HG03354 (cell line): ENCODE measurements at regions not wholly inside any gene's neighbourhood (a gene's known extent, or its start where the extent isn't known, plus 50 kb on each side); places are given as distances from the start of the nearest gene placed in this dataset.

Experiments
- ATAC-seq: cut with Tn5 transposase; IDR thresholded peaks from one replicate; pipeline ENCODE4 v1.9.1; 2021; ENCODE audit warnings: mild to moderate bottlenecking; ENCODE audit not compliant: unreplicated experiment, poor library complexity, severe bottlenecking

GRCh38 chr3:147958754-147959153 lies 549.6 kb downstream of the ZIC1 start:
- no peak for ATAC-seq

DNA sequence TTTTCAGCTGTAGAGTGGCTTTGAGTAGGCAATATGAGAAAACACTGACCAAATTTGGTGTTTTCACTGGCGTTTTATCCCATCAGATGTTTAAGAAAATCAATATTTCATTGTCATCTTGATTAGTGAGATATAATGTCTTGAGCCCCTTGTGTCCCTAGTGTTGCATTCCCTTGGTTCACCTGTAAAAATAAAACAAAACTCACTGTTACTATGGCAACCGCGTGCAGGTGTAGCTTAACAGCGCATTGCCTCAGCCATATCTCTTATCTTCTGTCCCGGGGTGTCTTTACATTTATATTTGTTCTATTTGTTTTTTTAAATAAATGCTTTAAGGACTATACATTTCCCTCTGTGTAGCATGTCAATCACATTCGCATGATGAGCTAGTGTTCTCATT lies 551.6 kb downstream of the ZIC1 start:
- no peak for ATAC-seq

GRCh38 chr3:147962408-147963164 lies 553.4 kb downstream of the ZIC1 start:
- ATAC-seq, result no peak

DNA sequence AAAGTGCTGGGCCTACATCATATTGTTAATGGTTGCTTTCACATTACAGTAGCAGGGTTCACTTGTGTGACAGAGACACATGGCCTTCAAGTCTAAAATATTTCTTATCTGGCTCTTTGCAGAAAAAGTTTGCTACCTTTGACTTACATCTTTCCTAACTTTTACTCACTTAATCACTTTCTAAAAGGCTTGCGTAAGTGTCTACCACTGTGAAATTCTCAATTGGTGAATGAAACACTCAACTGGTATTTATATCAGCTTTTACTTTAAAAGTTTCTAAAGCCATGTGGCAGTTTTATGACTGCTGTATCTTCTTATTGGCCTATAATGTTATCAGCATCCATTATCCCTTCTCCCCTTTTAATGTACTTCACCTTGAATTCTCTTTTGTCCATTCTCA lies 554.5 kb downstream of the ZIC1 start:
- no peak for ATAC-seq

GRCh38 chr3:147975165-147975564 lies 566.0 kb downstream of the ZIC1 start:
- ATAC-seq, result no peak

- ATAC-seq, result no peak
Measured at GRCh38 chr3:147977001-147977400, 567.8 kb downstream of the ZIC1 start.

GRCh38 chr3:147987549-147987948 lies 578.4 kb downstream of the ZIC1 start:
- no peak for ATAC-seq

GRCh38 chr3:147989344-147989743 lies 580.2 kb downstream of the ZIC1 start:
- ATAC-seq, result no peak

GRCh38 chr3:148002705-148003205 lies 593.6 kb downstream of the ZIC1 start:
- no peak for ATAC-seq

GRCh38 chr3:148004331-148004730 lies 595.2 kb downstream of the ZIC1 start:
- no peak for ATAC-seq

DNA sequence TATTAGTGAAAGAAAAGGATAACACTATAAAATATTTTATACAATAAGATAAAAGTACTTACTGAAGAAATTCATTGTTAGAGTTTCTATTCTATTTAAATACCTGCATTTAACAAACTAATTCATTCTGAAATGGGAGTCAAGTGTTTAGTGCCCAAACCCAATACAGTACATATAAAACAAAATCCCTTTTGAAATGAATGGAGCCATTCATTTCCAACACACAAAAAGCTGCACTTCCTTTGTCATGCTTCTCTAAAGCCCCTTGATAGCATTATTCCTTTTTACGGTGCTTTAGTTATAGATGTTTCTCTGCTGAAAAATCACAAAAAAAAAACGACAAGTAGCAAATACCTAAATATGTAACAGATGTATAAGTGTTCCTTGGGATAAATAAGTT lies 596.3 kb downstream of the ZIC1 start:
- ATAC-seq, result no peak

DNA sequence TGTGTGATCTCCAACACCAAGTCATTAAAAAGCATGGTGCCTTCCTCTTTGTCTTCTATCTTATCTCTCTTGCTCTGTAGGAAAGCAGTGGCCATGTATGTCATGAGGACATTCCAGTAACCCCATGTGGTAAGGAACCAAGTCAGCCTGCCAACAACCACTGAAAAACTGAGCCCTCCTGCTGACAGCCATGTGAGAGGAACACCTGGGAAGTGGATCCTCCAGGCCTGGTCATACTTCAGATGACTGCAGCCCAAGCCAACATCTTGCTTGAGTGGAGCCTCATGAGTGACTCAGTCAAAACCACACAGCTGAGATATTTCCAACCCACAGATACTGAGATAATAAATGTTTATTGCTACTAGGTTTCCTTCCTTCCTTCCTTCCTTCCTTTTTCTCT lies 597.3 kb downstream of the ZIC1 start:
- no peak for ATAC-seq

- ATAC-seq, result no peak
Measured at GRCh38 chr3:148008591-148008990, 599.4 kb downstream of the ZIC1 start.

- ATAC-seq, result no peak
Measured at GRCh38 chr3:148020861-148021260, 611.7 kb downstream of the ZIC1 start.

DNA sequence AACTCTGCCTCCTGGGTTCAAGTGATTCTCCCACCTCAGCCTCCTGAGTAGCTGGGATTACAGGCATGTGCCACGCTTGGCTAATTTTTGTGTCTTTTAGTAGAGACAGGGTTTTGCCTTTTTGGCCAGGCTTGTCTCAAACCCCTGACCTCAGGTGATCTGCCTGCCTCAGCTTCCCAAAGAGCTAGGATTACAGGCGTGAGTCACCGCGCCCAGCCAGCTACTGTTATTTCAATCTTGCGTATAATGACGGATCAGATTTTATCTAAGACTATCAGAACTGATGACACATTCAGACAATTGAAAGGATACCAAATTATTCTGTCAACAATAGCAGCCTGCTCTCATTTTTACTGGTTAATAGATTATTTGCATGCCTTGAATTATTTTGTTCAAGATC lies 612.2 kb downstream of the ZIC1 start:
- ATAC-seq, result no peak

DNA sequence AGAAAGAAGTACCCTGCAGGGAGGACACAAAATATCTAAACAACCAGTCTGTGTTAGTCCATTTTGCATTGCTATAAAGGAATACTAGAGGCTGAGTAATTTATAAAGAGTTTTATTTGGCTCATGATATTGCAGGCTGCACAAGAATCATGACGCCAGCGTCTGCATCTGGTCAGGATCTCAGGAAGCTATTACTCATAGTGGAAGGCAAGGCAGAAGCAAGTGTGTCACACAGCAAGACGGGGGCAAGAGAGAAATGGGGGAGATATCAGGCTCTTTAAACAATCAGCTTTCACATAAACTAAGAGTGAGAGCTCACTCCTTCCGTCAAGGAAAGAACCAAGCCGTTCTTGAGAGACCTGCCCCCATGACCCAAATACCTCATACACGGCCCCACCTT lies 614.8 kb downstream of the ZIC1 start:
- no peak for ATAC-seq

GRCh38 chr3:148026009-148026588 lies 616.9 kb downstream of the ZIC1 start:
- ATAC-seq, result no peak

GRCh38 chr3:148030975-148031374 lies 621.8 kb downstream of the ZIC1 start:
- no peak for ATAC-seq

GRCh38 chr3:148034353-148034752 lies 625.2 kb downstream of the ZIC1 start:
- ATAC-seq, result no peak

DNA sequence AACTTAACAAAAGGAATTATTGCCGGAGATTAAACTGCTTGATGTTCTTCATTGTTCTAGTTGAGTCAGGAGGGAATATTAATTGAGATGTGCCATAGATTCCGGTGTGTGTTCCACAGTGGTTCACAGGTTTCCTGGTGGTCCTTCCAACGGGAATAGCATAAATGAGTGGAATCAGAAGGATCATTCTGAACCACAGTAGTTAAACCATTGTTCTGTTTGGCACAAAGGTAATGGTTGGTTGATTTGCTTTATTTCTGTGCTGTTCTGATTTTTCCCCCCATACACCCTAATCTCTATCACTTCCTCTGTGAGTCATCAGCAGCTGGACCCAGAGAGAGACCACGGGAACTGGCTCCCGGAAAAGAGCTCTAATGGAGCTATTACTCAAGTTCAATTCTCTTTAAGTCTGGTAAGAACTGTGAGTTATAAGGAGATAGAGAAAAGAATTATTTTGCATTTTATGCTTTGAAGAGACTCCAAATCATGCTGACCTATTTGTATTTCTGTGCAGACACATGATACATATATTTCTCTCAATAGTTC lies 627.2 kb downstream of the ZIC1 start:
- no peak for ATAC-seq
